ENCODE measurements at regions not wholly inside any gene's neighbourhood (a gene's known extent, or its start where the extent isn't known, plus 50 kb on each side); places are given as distances from the start of the nearest gene placed in this dataset.

GRCh38 chr5:36495611-36496010 lies 110.8 kb upstream of the SLC1A3 start:
- TF ChIP-seq CTCF (IDR thresholded peaks at IDR 0.05) = no peak
- no peak for TF ChIP-seq POLR2A (IDR thresholded peaks at IDR 0.05)

All from lower leg skin (tissue), 3 donors.